Upper lobe of left lung (tissue), 6 donors: ENCODE measurements at regions not wholly inside any gene's neighbourhood (a gene's known extent, or its start where the extent isn't known, plus 50 kb on each side); places are given as distances from the start of the nearest gene placed in this dataset.

ENCODE experiments used
- ATAC-seq, 2 donors: fragments of 200-7000 bp; cut with Tn5 transposase; one replicate each; pipeline ENCODE4 v1.9.1; 2022; ENCODE audit warnings: mild to moderate bottlenecking in 2 of 2, moderate library complexity in 2 of 2; ENCODE audit not compliant: low FRiP score in 2 of 2
- DNase-seq, 2 donors: peaks; one replicate each; pipeline ENCODE4 v3.0.0-alpha.2; 2019 to 2020
- H3K27ac ChIP-seq, 4 donors: fragments of 200-600 bp; sonication (generic); one replicate each; pipeline ENCODE4 v1.5.1; 2016 to 2019
- H3K27me3 ChIP-seq, 4 donors: fragments of 200-600 bp; sonication (generic); one replicate each; pipeline ENCODE4 v1.5.1; 2017 to 2019
- H3K36me3 ChIP-seq, 4 donors: fragments of 200-600 bp; sonication (generic); one replicate each; pipeline ENCODE4 v1.5.1; 2016 to 2019
- H3K4me1 ChIP-seq, 4 donors: fragments of 200-600 bp; sonication (generic); one replicate each; pipeline ENCODE4 v1.5.1; 2018 to 2019
- H3K4me3 ChIP-seq, 4 donors: fragments of 200-600 bp; sonication (generic); one replicate each; pipeline ENCODE4 v1.5.1; 2017 to 2019; ENCODE audit warnings: mild to moderate bottlenecking in 2 of 4, moderate library complexity in 1 of 4
- H3K9me3 ChIP-seq, 4 donors: fragments of 200-600 bp; sonication (generic); one replicate each; pipeline ENCODE4 v1.5.1; 2018 to 2019
- EP300 ChIP-seq, 4 donors: sonication (generic); formaldehyde crosslinking; IDR thresholded peaks; one replicate each; pipeline ENCODE4 v1.5.1; 2017; ENCODE audit warnings: antibody characterized with exemption in 4 of 4, control low read depth in 2 of 4
- POLR2A ChIP-seq, 4 donors: fragments of 450-650 bp; IDR thresholded peaks; one replicate each; pipeline ENCODE4 v1.5.1; 2016 to 2017; ENCODE audit warnings: antibody characterized with exemption in 4 of 4, mild to moderate bottlenecking in 2 of 4
- POLR2AphosphoS5 ChIP-seq, 2 donors: sonication (generic); formaldehyde crosslinking; IDR thresholded peaks; one replicate each; pipeline ENCODE4 v1.5.1; 2017; ENCODE audit warnings: antibody characterized with exemption in 2 of 2
- WGBS, 2 donors: methylation state at CpG; one replicate each; pipeline ENCODE4 v1.1.5; 2017 to 2018; 5-methylcytosine and 5-hydroxymethylcytosine counted together
- TF ChIP-seq, protein P1 (sequence below), 6 experiments: fragments of 450-650 bp in 4 of 6; fragments of 200-600 bp in 2 of 6; sonication (generic) in 2 of 6; IDR thresholded peaks; one replicate each; pipeline ENCODE4 v1.5.1; 2016 to 2019; ENCODE audit warnings: antibody characterized with exemption in 6 of 6
- donor health status: DM: no; HTN: no; CAD: no; lungs with moderate emphysema.
- donor health status: DM: no; HTN: yes; CAD: no; lungs with severe emphysema.

GRCh38 chr9:23559522-23559921 is 266.5 kb downstream of the ELAVL2 start:
- 87% methylated on average over 4 of the region's 4 CpGs for WGBS, 2 donors
- H3K4me3 ChIP-seq = no peak overlapping the region
- H3K27ac ChIP-seq = no peak overlapping the region
- H3K36me3 ChIP-seq = no peaks in the 10 kb centered on the region
- DNase-seq = no peak
- H3K9me3 ChIP-seq = no peaks in the 10 kb centered on the region
- no peaks in the 10 kb centered on the region for H3K27me3 ChIP-seq
- H3K4me1 ChIP-seq = no peaks in the 10 kb centered on the region
- ATAC-seq = no peak
- no peak for TF ChIP-seq POLR2A (IDR thresholded peaks at IDR 0.05)
- no peak for TF ChIP-seq POLR2AphosphoS5 (IDR thresholded peaks at IDR 0.05)
- TF ChIP-seq, protein P1, sequence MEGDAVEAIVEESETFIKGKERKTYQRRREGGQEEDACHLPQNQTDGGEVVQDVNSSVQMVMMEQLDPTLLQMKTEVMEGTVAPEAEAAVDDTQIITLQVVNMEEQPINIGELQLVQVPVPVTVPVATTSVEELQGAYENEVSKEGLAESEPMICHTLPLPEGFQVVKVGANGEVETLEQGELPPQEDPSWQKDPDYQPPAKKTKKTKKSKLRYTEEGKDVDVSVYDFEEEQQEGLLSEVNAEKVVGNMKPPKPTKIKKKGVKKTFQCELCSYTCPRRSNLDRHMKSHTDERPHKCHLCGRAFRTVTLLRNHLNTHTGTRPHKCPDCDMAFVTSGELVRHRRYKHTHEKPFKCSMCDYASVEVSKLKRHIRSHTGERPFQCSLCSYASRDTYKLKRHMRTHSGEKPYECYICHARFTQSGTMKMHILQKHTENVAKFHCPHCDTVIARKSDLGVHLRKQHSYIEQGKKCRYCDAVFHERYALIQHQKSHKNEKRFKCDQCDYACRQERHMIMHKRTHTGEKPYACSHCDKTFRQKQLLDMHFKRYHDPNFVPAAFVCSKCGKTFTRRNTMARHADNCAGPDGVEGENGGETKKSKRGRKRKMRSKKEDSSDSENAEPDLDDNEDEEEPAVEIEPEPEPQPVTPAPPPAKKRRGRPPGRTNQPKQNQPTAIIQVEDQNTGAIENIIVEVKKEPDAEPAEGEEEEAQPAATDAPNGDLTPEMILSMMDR (IDR thresholded peaks at IDR 0.05) = no peak
- no peak for TF ChIP-seq EP300 (IDR thresholded peaks at IDR 0.05)

GRCh38 chr9:23563517-23563916 is 262.5 kb downstream of the ELAVL2 start:
- WGBS, 2 donors = 45 to 66% methylated on average over 3 of the region's 3 CpGs
- Histone ChIP-seq H3K27me3 (no peaks in the 10 kb centered on the region), H3K9me3 (no peaks in the 10 kb centered on the region), H3K36me3 (no peaks in the 10 kb centered on the region), H3K4me3 (no peak overlapping the region), H3K4me1 (no peaks in the 10 kb centered on the region), H3K27ac (no peak overlapping the region)
- TF ChIP-seq POLR2AphosphoS5 (IDR thresholded peaks at IDR 0.05) = no peak
- no peak for TF ChIP-seq EP300 (IDR thresholded peaks at IDR 0.05)
- TF ChIP-seq, protein P1 (IDR thresholded peaks at IDR 0.05) = no peak
- TF ChIP-seq POLR2A (IDR thresholded peaks at IDR 0.05) = no peak
- ATAC-seq (no peak), DNase-seq (no peak)

DNA sequence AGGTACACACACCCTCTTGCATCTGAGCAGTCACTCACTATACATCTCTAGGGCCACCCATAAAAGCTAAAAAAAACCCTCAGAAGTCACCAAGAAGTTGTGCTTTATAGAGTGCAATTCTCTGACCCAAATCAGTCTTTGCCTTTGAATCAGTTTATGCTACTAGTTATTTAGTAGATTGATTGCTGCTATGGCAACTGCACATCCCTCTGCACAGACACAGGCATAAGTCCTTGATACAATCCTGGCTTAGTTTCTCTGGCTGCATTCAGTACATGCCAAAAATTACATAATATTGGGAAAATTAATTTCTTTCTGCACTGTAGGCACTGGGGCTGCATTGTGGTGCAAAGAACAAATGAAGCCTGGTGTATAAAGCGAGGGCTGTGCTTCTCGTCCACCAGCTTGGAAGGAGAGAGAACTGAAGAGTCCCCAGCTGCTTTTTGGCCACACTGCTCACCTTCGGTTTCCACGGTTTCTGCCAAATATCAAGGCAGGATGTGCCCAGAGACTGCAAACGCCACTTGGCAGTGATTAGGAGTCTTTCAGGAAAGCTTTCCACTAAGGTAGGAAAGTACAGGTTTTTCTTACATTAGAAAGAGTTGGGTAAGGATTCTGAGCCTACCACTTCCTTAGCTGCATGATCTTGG is 258.4 kb downstream of the ELAVL2 start:
- no peaks in the 10 kb centered on the region for H3K36me3 ChIP-seq
- ATAC-seq (no peak), DNase-seq (no peak)
- H3K27me3 ChIP-seq = no peaks in the 10 kb centered on the region
- WGBS, 2 donors = 68% methylated on average over 5 of the region's 5 CpGs
- H3K9me3 ChIP-seq = no peaks in the 10 kb centered on the region
- TF ChIP-seq EP300 (IDR thresholded peaks at IDR 0.05) = no peak
- no peak for TF ChIP-seq POLR2AphosphoS5 (IDR thresholded peaks at IDR 0.05)
- TF ChIP-seq POLR2A (IDR thresholded peaks at IDR 0.05) = no peak
- TF ChIP-seq, protein P1 (IDR thresholded peaks at IDR 0.05) = no peak
- no peaks in the 10 kb centered on the region for H3K4me1 ChIP-seq
- no peak overlapping the region for H3K27ac ChIP-seq
- H3K4me3 ChIP-seq = no peak overlapping the region

DNA sequence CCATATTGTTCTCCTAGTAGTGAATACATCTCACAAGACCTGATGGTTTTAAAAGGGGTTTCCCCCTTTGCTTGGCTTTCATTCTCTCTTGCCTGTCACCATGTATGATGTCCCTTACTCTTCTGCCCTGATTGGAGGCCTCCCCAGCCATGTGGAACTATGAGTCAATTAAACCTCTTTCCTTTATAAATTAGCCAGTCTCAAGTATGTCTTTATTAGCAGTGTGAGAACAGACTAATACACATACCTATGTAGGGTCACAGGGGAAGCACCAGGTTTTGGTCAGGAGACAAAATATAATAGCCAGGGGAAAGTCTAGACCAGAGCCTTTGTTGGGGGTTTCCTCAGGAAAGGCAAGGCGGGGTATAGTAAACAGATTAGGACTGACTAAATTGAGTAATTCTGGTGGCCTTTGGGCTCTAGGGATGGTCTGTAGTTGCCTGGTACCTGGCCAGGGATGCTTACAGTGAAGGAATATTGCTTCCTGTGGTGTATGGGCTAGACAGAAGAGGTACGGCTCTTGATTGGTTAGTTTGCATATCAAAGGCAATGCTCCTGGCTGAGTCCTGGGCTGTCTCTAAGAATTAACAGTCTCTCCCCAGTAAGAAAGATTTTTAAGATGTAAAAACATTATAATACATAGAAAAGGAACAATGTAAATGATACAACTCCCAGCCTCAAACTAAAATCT is 254.5 kb downstream of the ELAVL2 start:
- Histone ChIP-seq H3K27me3 (no peaks in the 10 kb centered on the region), H3K4me1 (no peaks in the 10 kb centered on the region), H3K9me3 (no peaks in the 10 kb centered on the region), H3K27ac (no peak overlapping the region), H3K4me3 (no peak overlapping the region), H3K36me3 (no peaks in the 10 kb centered on the region)
- no peak for TF ChIP-seq POLR2AphosphoS5 (IDR thresholded peaks at IDR 0.05)
- no peak for TF ChIP-seq POLR2A (IDR thresholded peaks at IDR 0.05)
- TF ChIP-seq, protein P1 (IDR thresholded peaks at IDR 0.05) = no peak
- TF ChIP-seq EP300 (IDR thresholded peaks at IDR 0.05) = no peak
- no peak for ATAC-seq
- DNase-seq = no peak
- 66 to 70% methylated on average over 2 of the region's 2 CpGs for WGBS, 2 donors

DNA sequence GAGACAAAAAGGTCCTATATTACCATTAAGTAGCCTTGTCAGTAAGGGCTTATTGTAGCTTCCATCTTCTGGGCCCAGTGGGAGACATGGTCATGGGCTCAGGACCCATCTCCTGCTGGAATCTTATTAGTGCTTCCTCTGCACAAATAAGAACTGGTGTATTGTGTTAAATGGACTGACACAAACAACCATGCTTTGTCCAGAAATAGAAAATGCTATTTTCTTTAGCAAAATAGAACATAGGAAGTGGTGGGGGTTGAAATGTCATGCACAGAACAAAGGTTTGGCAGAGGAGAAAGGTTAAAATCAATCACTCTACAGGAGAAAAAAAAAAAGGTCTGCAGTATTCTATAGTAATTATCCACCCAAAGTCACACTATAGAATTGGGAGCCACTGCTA is 252.2 kb downstream of the ELAVL2 start:
- no peak for DNase-seq

More for the DNA sequence above, 252.2 kb downstream of the ELAVL2 start:
- TF ChIP-seq, protein P1 (IDR thresholded peaks at IDR 0.05) = no peak
- TF ChIP-seq POLR2A (IDR thresholded peaks at IDR 0.05) (no peak), POLR2AphosphoS5 (IDR thresholded peaks at IDR 0.05) (no peak), EP300 (IDR thresholded peaks at IDR 0.05) (no peak)
- H3K27me3 ChIP-seq = no peaks in the 10 kb centered on the region
- H3K4me3 ChIP-seq = no peak overlapping the region
- no peaks in the 10 kb centered on the region for H3K4me1 ChIP-seq
- no peaks in the 10 kb centered on the region for H3K36me3 ChIP-seq
- no peak for ATAC-seq
- no peaks in the 10 kb centered on the region for H3K9me3 ChIP-seq
- H3K27ac ChIP-seq = no peak overlapping the region
